Smooth muscle cell (in vitro differentiated cells): ENCODE measurements at regions not wholly inside any gene's neighbourhood (a gene's known extent, or its start where the extent isn't known, plus 50 kb on each side); places are given as distances from the start of the nearest gene placed in this dataset.
"Not testable (repeated sequence)": the region's sequence is repeated elsewhere in the genome, so short reads cannot be mapped to it uniquely, and the experiment has no call there.

Experiments used
- DNase-seq: peaks from one replicate; lab custom pipeline; 2025; ENCODE audit not compliant: unreplicated experiment; lab: John Stamatoyannopoulos, UW
- H2AFZ ChIP-seq: fragments of 200-600 bp; sonication (generic); 2 replicates; pipeline ENCODE4 v1.6.0; 2016; ENCODE audit warnings: antibody characterized with exemption, low read depth, mild to moderate bottlenecking
- H3F3A ChIP-seq: fragments of 200-600 bp; sonication (generic); 2 replicates; pipeline ENCODE4 v1.6.0; 2017; ENCODE audit warnings: antibody characterized with exemption, low read depth
- H3K27ac ChIP-seq: fragments of 200-600 bp; sonication (generic); 2 replicates; pipeline ENCODE4 v1.5.1; 2016; ENCODE audit warnings: low read depth, mild to moderate bottlenecking
- H3K27me3 ChIP-seq: fragments of 200-600 bp; sonication (generic); 2 replicates; pipeline ENCODE4 v1.6.1; 2016; ENCODE audit warnings: low read depth, mild to moderate bottlenecking
- H3K36me3 ChIP-seq: fragments of 200-600 bp; sonication (generic); 2 replicates; pipeline ENCODE4 v1.5.1; 2016; ENCODE audit warnings: low read depth
- H3K4me1 ChIP-seq: fragments of 200-600 bp; sonication (generic); 2 replicates; pipeline ENCODE4 v1.5.1; 2016; ENCODE audit warnings: low read depth
- H3K4me2 ChIP-seq: fragments of 200-600 bp; sonication (generic); 2 replicates; pipeline ENCODE4 v1.6.0; 2016; ENCODE audit warnings: mild to moderate bottlenecking
- H3K4me3 ChIP-seq: fragments of 200-600 bp; sonication (generic); 2 replicates; pipeline ENCODE4 v1.5.1; 2016; ENCODE audit warnings: mild to moderate bottlenecking
- H3K79me2 ChIP-seq: fragments of 200-600 bp; sonication (generic); 2 replicates; pipeline ENCODE4 v1.6.0; 2016; ENCODE audit warnings: low read depth, mild to moderate bottlenecking
- H3K9ac ChIP-seq: fragments of 200-600 bp; sonication (generic); 2 replicates; pipeline ENCODE4 v1.6.0; 2016; ENCODE audit warnings: low read depth
- H3K9me3 ChIP-seq: fragments of 200-600 bp; sonication (generic); replicated peaks from 2 replicates; pipeline ENCODE4 v1.5.1; 2016; ENCODE audit warnings: low read depth
- H4K20me1 ChIP-seq: fragments of 200-600 bp; sonication (generic); 2 replicates; pipeline ENCODE4 v1.6.0; 2016; ENCODE audit warnings: low read depth
- CTCF ChIP-seq: fragments of 200-600 bp; sonication (generic); IDR thresholded peaks from 2 replicates; pipeline ENCODE4 v1.5.1; 2017; ENCODE audit warnings: borderline replicate concordance, mild to moderate bottlenecking, antibody characterized with exemption; ENCODE audit not compliant: insufficient read depth, poor library complexity, severe bottlenecking
- WGBS: methylation state at CpG from one replicate; pipeline ENCODE4 v1.1.7; 2016; ENCODE audit warnings: low lambda C conversion rate; 5-methylcytosine and 5-hydroxymethylcytosine counted together

GRCh38 chr16:46519063-46519462, 102.1 kb downstream of the SHCBP1 start:
- Histone ChIP-seq H3K36me3 (no peaks in the 10 kb centered on the region), H3K79me2 (no peaks in the 10 kb centered on the region), H3K27me3 (no peaks in the 10 kb centered on the region), H3K4me1 (no peaks in the 10 kb centered on the region), H3K4me2 (no peak overlapping the region), H3F3A (no peaks in the 10 kb centered on the region), H4K20me1 (no peaks in the 10 kb centered on the region), H3K27ac (no peak overlapping the region), H3K9me3 (peaks cover 3% of the 10 kb centered on the region), H3K4me3 (no peak overlapping the region), H3K9ac (no peak overlapping the region), H2AFZ (no peak overlapping the region)
- no peak for TF ChIP-seq CTCF
- DNase-seq: no peak

- no peaks in the 10 kb centered on the region for H3K27me3 ChIP-seq
- H3K27ac ChIP-seq: no peak overlapping the region
- TF ChIP-seq CTCF: no peak
- no peaks in the 10 kb centered on the region for H3K36me3 ChIP-seq
- 70% methylated on average over 2 of the region's 2 CpGs for WGBS
- H3K79me2 ChIP-seq: no peaks in the 10 kb centered on the region
- peaks cover 11% of the 10 kb centered on the region for H3K9me3 ChIP-seq
- no peaks in the 10 kb centered on the region for H3F3A ChIP-seq
- no peak overlapping the region for H3K4me3 ChIP-seq
- DNase-seq: no peak
- H3K4me1 ChIP-seq: no peaks in the 10 kb centered on the region
- H3K4me2 ChIP-seq: no peak overlapping the region
- H4K20me1 ChIP-seq: no peaks in the 10 kb centered on the region
- no peak overlapping the region for H2AFZ ChIP-seq
- H3K9ac ChIP-seq: no peak overlapping the region
These were observed 124.5 kb downstream of the SHCBP1 start for GRCh38 chr16:46496701-46497100.

DNA sequence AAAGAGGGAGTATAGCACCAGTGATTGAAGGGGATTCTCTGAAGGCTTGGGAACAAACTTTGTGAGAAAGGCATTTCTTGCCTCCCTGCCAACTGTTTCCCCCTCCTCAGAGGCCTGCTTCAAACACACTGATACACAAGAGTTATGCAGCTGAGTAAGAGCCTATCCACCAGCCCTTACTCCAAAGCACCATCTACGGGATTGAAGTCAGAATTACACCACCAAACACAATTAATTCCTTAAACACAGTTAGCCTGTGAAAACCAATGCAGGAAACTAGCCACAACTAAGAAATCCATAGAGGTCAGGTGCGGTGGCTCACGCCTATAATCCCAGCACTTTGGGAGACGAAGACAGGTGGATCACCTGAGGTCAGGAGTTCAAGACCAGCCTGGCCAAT, 138.3 kb downstream of the SHCBP1 start:
- no peak overlapping the region for H3K4me2 ChIP-seq
- no peaks in the 10 kb centered on the region for H4K20me1 ChIP-seq
- H3K4me1 ChIP-seq: no peaks in the 10 kb centered on the region
- no peaks in the 10 kb centered on the region for H3K36me3 ChIP-seq
- H3F3A ChIP-seq: no peaks in the 10 kb centered on the region
- peaks cover 7% of the 10 kb centered on the region for H3K9me3 ChIP-seq
- no peak overlapping the region for H2AFZ ChIP-seq
- WGBS: 64% methylated on average over 4 of the region's 4 CpGs
- no peaks in the 10 kb centered on the region for H3K79me2 ChIP-seq
- H3K4me3 ChIP-seq: no peak overlapping the region
- no peak overlapping the region for H3K27ac ChIP-seq
- no peak for TF ChIP-seq CTCF
- no peaks in the 10 kb centered on the region for H3K27me3 ChIP-seq
- H3K9ac ChIP-seq: no peak overlapping the region
- DNase-seq: no peak

DNA sequence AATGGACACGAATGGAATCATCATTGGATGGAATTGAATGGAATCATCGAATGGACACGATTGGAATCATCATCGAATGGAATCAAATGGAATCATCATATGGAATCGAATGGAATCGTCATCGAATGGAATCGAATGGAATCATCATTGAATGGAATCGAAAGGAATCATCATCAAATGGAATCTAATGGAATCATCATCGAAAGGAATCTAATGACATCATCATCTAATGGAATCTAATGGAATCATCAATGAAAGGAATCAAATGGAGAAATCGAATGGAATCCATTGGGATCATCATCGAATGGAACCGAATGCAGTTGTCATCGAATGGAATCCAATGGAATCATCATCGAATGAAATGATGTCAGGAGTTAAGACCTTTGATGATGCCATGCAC, 154.9 kb downstream of the SHCBP1 start:
- no peak overlapping the region for H3K9ac ChIP-seq
- no peaks in the 10 kb centered on the region for H3K36me3 ChIP-seq
- H3K79me2 ChIP-seq: no peaks in the 10 kb centered on the region
- H3K4me1 ChIP-seq: no peaks in the 10 kb centered on the region
- no peak overlapping the region for H2AFZ ChIP-seq
- no peaks in the 10 kb centered on the region for H4K20me1 ChIP-seq
- H3K9me3 ChIP-seq: peaks cover 12% of the 10 kb centered on the region
- no peak for DNase-seq
- no peak overlapping the region for H3K4me3 ChIP-seq
- no peak for TF ChIP-seq CTCF
- no peaks in the 10 kb centered on the region for H3F3A ChIP-seq
- no peaks in the 10 kb centered on the region for H3K27me3 ChIP-seq
- no peak overlapping the region for H3K27ac ChIP-seq
- 85% methylated on average over 15 of the region's 15 CpGs for WGBS
- no peak overlapping the region for H3K4me2 ChIP-seq

- not testable (repeated sequence) for H3K4me3 ChIP-seq, H3K27ac ChIP-seq, H3K9me3 ChIP-seq, H3K79me2 ChIP-seq, H3K27me3 ChIP-seq, H3K4me1 ChIP-seq, DNase-seq, H4K20me1 ChIP-seq, H2AFZ ChIP-seq, H3K4me2 ChIP-seq, H3K9ac ChIP-seq, H3F3A ChIP-seq, H3K36me3 ChIP-seq
- 72% methylated on average over 10 of the region's 10 CpGs for WGBS
These were observed 166.4 kb downstream of the SHCBP1 start for GRCh38 chr16:46454801-46455200.
